ENCODE measurements at regions not wholly inside any gene's neighbourhood (a gene's known extent, or its start where the extent isn't known, plus 50 kb on each side); places are given as distances from the start of the nearest gene placed in this dataset.

GRCh38 chr15:87502173-87502572 lies 754.4 kb downstream of the NTRK3 start:
- TF ChIP-seq CTBP1 (IDR thresholded peaks at IDR 0.05; ENCODE audit: borderline replicate concordance) (no peak), ARNT (IDR thresholded peaks at IDR 0.05) (no peak), SP1 (IDR thresholded peaks at IDR 0.05) (no peak)
